Astrocyte (in vitro differentiated cells and primary cell): ENCODE measurements at regions not wholly inside any gene's neighbourhood (a gene's known extent, or its start where the extent isn't known, plus 50 kb on each side); places are given as distances from the start of the nearest gene placed in this dataset.

Experiments
- DNase-seq: peaks from one replicate; pipeline ENCODE4 v3.0.0-alpha.2; 2010; ENCODE audit warnings: low read depth
- FAIRE-seq: peaks from 2 replicates; lab custom pipeline; 2011; peaks lifted over from hg19 to GRCh38; lab: Jason Lieb, UNC
- H2AFZ ChIP-seq: 2 replicates; pipeline ENCODE4 v1.6.0; 2012; ENCODE audit warnings: low read depth, low read length, inconsistent platforms
- H3K27ac ChIP-seq: 2 replicates; pipeline ENCODE4 v1.5.1; 2011; ENCODE audit warnings: low read depth, low read length, inconsistent platforms
- H3K27me3 ChIP-seq: 2 replicates; pipeline ENCODE4 v1.6.0; 2011; ENCODE audit warnings: low read length, inconsistent platforms; ENCODE audit not compliant: insufficient read depth
- H3K36me3 ChIP-seq: 2 replicates; pipeline ENCODE4 v1.5.1; 2011; ENCODE audit warnings: low read length, inconsistent platforms; ENCODE audit not compliant: insufficient read depth
- H3K4me1 ChIP-seq: 2 replicates; pipeline ENCODE4 v1.5.1; 2011; ENCODE audit warnings: low read length, inconsistent platforms; ENCODE audit not compliant: insufficient read depth
- H3K4me2 ChIP-seq: 2 replicates; pipeline ENCODE4 v1.6.0; 2012; ENCODE audit warnings: low read length, inconsistent platforms
- H3K4me3 ChIP-seq: 2 replicates; pipeline ENCODE4 v1.5.1; 2011; ENCODE audit warnings: low read depth, mild to moderate bottlenecking, low read length, inconsistent platforms; ENCODE audit not compliant: insufficient read depth
- H3K79me2 ChIP-seq: 2 replicates; pipeline ENCODE4 v1.6.0; 2012; ENCODE audit warnings: mild to moderate bottlenecking, low read length, inconsistent platforms; ENCODE audit not compliant: insufficient read depth
- H3K9ac ChIP-seq: 2 replicates; pipeline ENCODE4 v1.6.0; 2012; ENCODE audit warnings: mild to moderate bottlenecking, low read length, inconsistent platforms
- H3K9me3 ChIP-seq: 2 replicates; pipeline ENCODE4 v1.5.1; 2012; ENCODE audit warnings: low read depth, mild to moderate bottlenecking, low read length, inconsistent platforms; ENCODE audit not compliant: insufficient read depth
- H4K20me1 ChIP-seq: 2 replicates; pipeline ENCODE4 v1.6.0; 2012; ENCODE audit warnings: low read length, inconsistent platforms; ENCODE audit not compliant: insufficient read depth
- H3K27ac Mint-ChIP-seq: one replicate; pipeline ENCODE4 v1.8.0; 2021; ENCODE audit warnings: mild to moderate bottlenecking, mixed read lengths; ENCODE audit not compliant: unreplicated experiment
- H3K27me3 Mint-ChIP-seq: one replicate; pipeline ENCODE4 v1.8.0; 2021; ENCODE audit warnings: low read depth, mixed read lengths; ENCODE audit not compliant: unreplicated experiment
- H3K36me3 Mint-ChIP-seq: one replicate; pipeline ENCODE4 v1.8.0; 2021; ENCODE audit warnings: low read depth, mixed read lengths; ENCODE audit not compliant: unreplicated experiment
- H3K4me1 Mint-ChIP-seq: one replicate; pipeline ENCODE4 v1.8.0; 2021; ENCODE audit warnings: low read depth, mixed read lengths; ENCODE audit not compliant: unreplicated experiment
- H3K4me3 Mint-ChIP-seq: one replicate; pipeline ENCODE4 v1.8.0; 2021; ENCODE audit warnings: mild to moderate bottlenecking, moderate library complexity, mixed read lengths; ENCODE audit not compliant: unreplicated experiment
- H3K9me3 Mint-ChIP-seq: one replicate; pipeline ENCODE4 v1.8.0; 2021; ENCODE audit warnings: mild to moderate bottlenecking, mixed read lengths; ENCODE audit not compliant: unreplicated experiment
- EZH2 ChIP-seq: IDR thresholded peaks from 2 replicates; pipeline ENCODE4 v1.6.1; 2012; ENCODE audit warnings: mild to moderate bottlenecking, low read length, inconsistent platforms; ENCODE audit not compliant: insufficient read depth
- TF ChIP-seq, protein P1 (sequence below): IDR thresholded peaks from 2 replicates; pipeline ENCODE4 v1.5.1; 2011; ENCODE audit warnings: low read depth, mild to moderate bottlenecking, inconsistent platforms, low read length, moderate library complexity; ENCODE audit not compliant: insufficient read depth

DNA sequence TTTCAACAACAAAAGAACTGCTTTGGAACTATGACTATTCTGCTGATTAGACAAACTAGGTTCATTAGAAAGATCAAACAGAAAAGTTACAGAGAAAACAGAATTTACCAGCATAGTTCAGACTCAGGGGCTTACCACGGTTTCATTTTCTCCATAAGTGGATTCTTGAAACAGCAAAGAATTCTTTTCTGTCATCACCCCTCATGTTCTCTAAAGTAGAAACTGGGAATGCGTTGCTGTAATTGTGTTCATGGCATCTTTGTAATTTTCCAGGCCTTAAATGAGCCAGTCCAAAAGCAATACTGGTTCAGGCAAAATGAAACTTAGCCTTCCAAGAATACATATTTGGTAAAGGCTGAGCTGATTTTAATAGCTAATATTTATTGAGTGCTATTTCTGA is 287.8 kb downstream of the CHL1 start:
- H2AFZ ChIP-seq, result no peak overlapping the region
- H3K27ac ChIP-seq, result no peak overlapping the region
- no peaks in the 10 kb centered on the region for H3K36me3 ChIP-seq
- Mint-ChIP-seq H3K4me1 (no peaks in the 10 kb centered on the region), H3K9me3 (peaks cover 3% of the 10 kb centered on the region), H3K27ac (no peak overlapping the region), H3K4me3 (no peak overlapping the region), H3K36me3 (no peaks in the 10 kb centered on the region), H3K27me3 (no peaks in the 10 kb centered on the region)
- H3K4me3 ChIP-seq, result no peak overlapping the region
- no peaks in the 10 kb centered on the region for H3K79me2 ChIP-seq
- no peaks in the 10 kb centered on the region for H3K4me1 ChIP-seq
- no peak for TF ChIP-seq EZH2
- TF ChIP-seq, protein P1, sequence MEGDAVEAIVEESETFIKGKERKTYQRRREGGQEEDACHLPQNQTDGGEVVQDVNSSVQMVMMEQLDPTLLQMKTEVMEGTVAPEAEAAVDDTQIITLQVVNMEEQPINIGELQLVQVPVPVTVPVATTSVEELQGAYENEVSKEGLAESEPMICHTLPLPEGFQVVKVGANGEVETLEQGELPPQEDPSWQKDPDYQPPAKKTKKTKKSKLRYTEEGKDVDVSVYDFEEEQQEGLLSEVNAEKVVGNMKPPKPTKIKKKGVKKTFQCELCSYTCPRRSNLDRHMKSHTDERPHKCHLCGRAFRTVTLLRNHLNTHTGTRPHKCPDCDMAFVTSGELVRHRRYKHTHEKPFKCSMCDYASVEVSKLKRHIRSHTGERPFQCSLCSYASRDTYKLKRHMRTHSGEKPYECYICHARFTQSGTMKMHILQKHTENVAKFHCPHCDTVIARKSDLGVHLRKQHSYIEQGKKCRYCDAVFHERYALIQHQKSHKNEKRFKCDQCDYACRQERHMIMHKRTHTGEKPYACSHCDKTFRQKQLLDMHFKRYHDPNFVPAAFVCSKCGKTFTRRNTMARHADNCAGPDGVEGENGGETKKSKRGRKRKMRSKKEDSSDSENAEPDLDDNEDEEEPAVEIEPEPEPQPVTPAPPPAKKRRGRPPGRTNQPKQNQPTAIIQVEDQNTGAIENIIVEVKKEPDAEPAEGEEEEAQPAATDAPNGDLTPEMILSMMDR, result no peak
- H4K20me1 ChIP-seq, result no peaks in the 10 kb centered on the region
- no peaks in the 10 kb centered on the region for H3K27me3 ChIP-seq
- no peak overlapping the region for H3K4me2 ChIP-seq
- H3K9me3 ChIP-seq, result no peaks in the 10 kb centered on the region
- FAIRE-seq (no peak), DNase-seq (no peak)
- H3K9ac ChIP-seq, result no peak overlapping the region

DNA sequence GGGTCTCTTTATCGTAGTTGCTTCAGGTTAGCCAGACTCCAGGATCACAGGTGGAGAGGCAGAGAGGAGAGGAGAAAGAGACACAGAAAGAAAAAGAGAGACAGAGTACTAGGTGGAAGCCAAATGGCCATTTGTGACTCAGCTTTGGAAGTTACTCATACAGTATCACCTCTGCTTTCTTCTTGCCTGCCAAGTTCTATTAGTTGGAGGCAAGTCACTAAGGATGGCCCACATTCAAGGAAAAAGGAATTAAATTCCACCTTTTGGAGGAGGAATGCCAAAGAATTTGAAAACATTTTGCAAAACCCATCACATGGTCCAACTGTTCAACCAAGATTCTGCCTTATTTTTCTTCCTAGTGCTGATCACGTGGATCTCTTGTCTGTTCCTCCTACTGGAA is 291.1 kb downstream of the CHL1 start:
- DNase-seq, result no peak

More for the DNA sequence above, 291.1 kb downstream of the CHL1 start:
- Mint-ChIP-seq H3K4me3 (no peak overlapping the region), H3K27me3 (no peaks in the 10 kb centered on the region), H3K27ac (no peak overlapping the region), H3K9me3 (peaks cover 3% of the 10 kb centered on the region), H3K4me1 (no peaks in the 10 kb centered on the region), H3K36me3 (no peaks in the 10 kb centered on the region)
- Histone ChIP-seq H3K36me3 (no peaks in the 10 kb centered on the region), H3K27me3 (no peaks in the 10 kb centered on the region), H3K9ac (no peak overlapping the region), H3K4me2 (no peak overlapping the region), H3K4me1 (no peaks in the 10 kb centered on the region), H3K9me3 (peaks cover 3% of the 10 kb centered on the region), H4K20me1 (no peaks in the 10 kb centered on the region), H3K79me2 (no peaks in the 10 kb centered on the region), H2AFZ (no peak overlapping the region), H3K4me3 (no peak overlapping the region), H3K27ac (no peak overlapping the region)
- no peak for FAIRE-seq
- TF ChIP-seq, protein P1, result no peak
- TF ChIP-seq EZH2, result no peak
